GM23338 (cell line): ENCODE measurements at regions not wholly inside any gene's neighbourhood (a gene's known extent, or its start where the extent isn't known, plus 50 kb on each side); places are given as distances from the start of the nearest gene placed in this dataset.

ENCODE experiments used
- ATAC-seq: fragments of 200-7000 bp; cut with Tn5 transposase; 3 replicates; pipeline ENCODE4 v1.9.1; 2020
- DNase-seq: peaks from one replicate; pipeline ENCODE4 v3.0.0-alpha.2; 2015; ENCODE audit warnings: low spot score
- H2AFZ ChIP-seq: fragments of 200-600 bp; sonication (generic); 2 replicates; pipeline ENCODE4 v1.8.0; 2016; ENCODE audit warnings: antibody characterized with exemption, mild to moderate bottlenecking, moderate library complexity
- H3F3A ChIP-seq: fragments of 200-600 bp; sonication (generic); replicated peaks from 2 replicates; pipeline ENCODE4 v1.8.0; 2017; ENCODE audit warnings: antibody characterized with exemption, mixed run types, low read depth
- H3K27ac ChIP-seq: fragments of 200-600 bp; sonication (generic); 2 replicates; pipeline ENCODE4 v1.6.1; 2016; ENCODE audit warnings: low read depth
- H3K27me3 ChIP-seq: fragments of 200-600 bp; sonication (generic); 2 replicates; pipeline ENCODE4 v1.8.0; 2016; ENCODE audit warnings: mild to moderate bottlenecking, mixed run types, moderate library complexity; ENCODE audit not compliant: insufficient read depth
- H3K36me3 ChIP-seq: fragments of 200-600 bp; sonication (generic); 2 replicates; pipeline ENCODE4 v1.8.0; 2016; ENCODE audit warnings: mild to moderate bottlenecking; ENCODE audit not compliant: insufficient read depth
- H3K4me1 ChIP-seq: fragments of 200-600 bp; sonication (generic); 2 replicates; pipeline ENCODE4 v1.8.0; 2016; ENCODE audit warnings: mild to moderate bottlenecking, moderate library complexity; ENCODE audit not compliant: insufficient read depth
- H3K4me2 ChIP-seq: fragments of 200-600 bp; sonication (generic); 2 replicates; pipeline ENCODE4 v1.7.1; 2017; ENCODE audit warnings: mixed run types
- H3K4me3 ChIP-seq: fragments of 200-600 bp; sonication (generic); 2 replicates; pipeline ENCODE4 v1.6.1; 2016; ENCODE audit warnings: mixed run types
- H3K79me2 ChIP-seq: fragments of 200-600 bp; sonication (generic); replicated peaks from 2 replicates; pipeline ENCODE4 v1.8.0; 2017; ENCODE audit warnings: mild to moderate bottlenecking; ENCODE audit not compliant: insufficient read depth
- H3K9me2 ChIP-seq: fragments of 200-600 bp; sonication (generic); 2 replicates; pipeline ENCODE4 v1.8.0; 2017; ENCODE audit not compliant: insufficient read depth
- H4K20me1 ChIP-seq: fragments of 200-600 bp; sonication (generic); replicated peaks from 2 replicates; pipeline ENCODE4 v1.8.0; 2017; ENCODE audit warnings: mild to moderate bottlenecking; ENCODE audit not compliant: insufficient read depth
- H3K27ac Mint-ChIP-seq: 2 replicates; pipeline ENCODE4 v1.8.0; 2020; ENCODE audit warnings: inconsistent platforms, mild to moderate bottlenecking, moderate library complexity, mixed read lengths
- H3K27me3 Mint-ChIP-seq: 3 replicates; pipeline ENCODE4 v1.8.0; 2022; ENCODE audit warnings: low read depth, mild to moderate bottlenecking, moderate library complexity, mixed read lengths, inconsistent platforms; ENCODE audit not compliant: insufficient read depth, poor library complexity
- H3K36me3 Mint-ChIP-seq: 3 replicates; pipeline ENCODE4 v1.8.0; 2021; ENCODE audit warnings: low read depth, mild to moderate bottlenecking, inconsistent platforms, moderate library complexity, mixed read lengths
- H3K4me1 Mint-ChIP-seq: 3 replicates; pipeline ENCODE4 v1.8.0; 2020; ENCODE audit warnings: mild to moderate bottlenecking, inconsistent platforms, mixed read lengths
- H3K4me3 Mint-ChIP-seq: 3 replicates; pipeline ENCODE4 v1.8.0; 2021; ENCODE audit warnings: moderate library complexity, mild to moderate bottlenecking, inconsistent platforms, mixed read lengths
- H3K9me3 Mint-ChIP-seq: 3 replicates; pipeline ENCODE4 v1.8.0; 2020; ENCODE audit warnings: moderate library complexity, mild to moderate bottlenecking, inconsistent platforms, mixed read lengths
- CREB1 ChIP-seq: fragments of 250-450 bp; sonication (Bioruptor Pico); IDR thresholded peaks from 2 replicates; pipeline ENCODE4 v1.5.0; 2020; ENCODE audit warnings: low read depth, mild to moderate bottlenecking, moderate library complexity
- EZH2 ChIP-seq: fragments of 200-600 bp; sonication (generic); IDR thresholded peaks from one replicate; pipeline ENCODE4 v1.8.0; 2017; ENCODE audit warnings: antibody characterized with exemption, mild to moderate bottlenecking, low read depth; ENCODE audit not compliant: unreplicated experiment
- EZH2phosphoT487 ChIP-seq: fragments of 200-600 bp; sonication (generic); IDR thresholded peaks from one replicate; pipeline ENCODE4 v1.8.1; 2018; ENCODE audit warnings: antibody characterized with exemption; ENCODE audit not compliant: unreplicated experiment
- JUNB ChIP-seq: IDR thresholded peaks from one replicate; pipeline ENCODE4 v1.6.1; 2016; ENCODE audit warnings: antibody characterized with exemption; ENCODE audit not compliant: unreplicated experiment
- NANOG ChIP-seq: IDR thresholded peaks from 2 replicates; pipeline ENCODE4 v1.6.1; 2016; ENCODE audit warnings: antibody characterized with exemption, borderline replicate concordance
- POLR2AphosphoS5 ChIP-seq: IDR thresholded peaks from 2 replicates; pipeline ENCODE4 v1.6.1; 2016; ENCODE audit warnings: antibody characterized with exemption, low read depth
- STAT1 ChIP-seq: IDR thresholded peaks from one replicate; pipeline ENCODE4 v1.6.1; 2016; ENCODE audit warnings: antibody characterized with exemption; ENCODE audit not compliant: unreplicated experiment
- ZNF114 ChIP-seq: fragments of 250-450 bp; sonication (Bioruptor Pico); IDR thresholded peaks from 2 replicates; pipeline ENCODE4 v1.5.0; 2020; ENCODE audit warnings: mild to moderate bottlenecking, moderate library complexity
- ZNF331 ChIP-seq: fragments of 250-450 bp; sonication (Bioruptor Pico); IDR thresholded peaks from 2 replicates; pipeline ENCODE4 v1.5.0; 2020; ENCODE audit warnings: low read depth, mild to moderate bottlenecking, moderate library complexity
- TF ChIP-seq, protein P1 (sequence below): fragments of 250-450 bp; sonication (Bioruptor Pico); IDR thresholded peaks from 2 replicates; pipeline ENCODE4 v1.5.0; 2020; ENCODE audit warnings: mild to moderate bottlenecking, moderate library complexity
- TF ChIP-seq, protein P2 (sequence below): IDR thresholded peaks from 2 replicates; pipeline ENCODE4 v1.6.1; 2016; ENCODE audit warnings: antibody characterized with exemption
- TF ChIP-seq, protein P3 (sequence below): IDR thresholded peaks from one replicate; pipeline ENCODE4 v1.6.1; 2018; ENCODE audit warnings: antibody characterized with exemption; ENCODE audit not compliant: unreplicated experiment
- TF ChIP-seq, protein P4 (sequence below), 2 experiments: fragments of 200-600 bp in 1 of 2; sonication (generic) in 1 of 2; conservative IDR thresholded peaks; 2 replicates each; pipeline versions ENCODE4 v1.5.1 to v1.6.1; 2016 to 2017; ENCODE audit warnings: antibody characterized with exemption in 2 of 2, low read depth in 2 of 2, mild to moderate bottlenecking in 2 of 2, moderate library complexity in 1 of 2

DNA sequence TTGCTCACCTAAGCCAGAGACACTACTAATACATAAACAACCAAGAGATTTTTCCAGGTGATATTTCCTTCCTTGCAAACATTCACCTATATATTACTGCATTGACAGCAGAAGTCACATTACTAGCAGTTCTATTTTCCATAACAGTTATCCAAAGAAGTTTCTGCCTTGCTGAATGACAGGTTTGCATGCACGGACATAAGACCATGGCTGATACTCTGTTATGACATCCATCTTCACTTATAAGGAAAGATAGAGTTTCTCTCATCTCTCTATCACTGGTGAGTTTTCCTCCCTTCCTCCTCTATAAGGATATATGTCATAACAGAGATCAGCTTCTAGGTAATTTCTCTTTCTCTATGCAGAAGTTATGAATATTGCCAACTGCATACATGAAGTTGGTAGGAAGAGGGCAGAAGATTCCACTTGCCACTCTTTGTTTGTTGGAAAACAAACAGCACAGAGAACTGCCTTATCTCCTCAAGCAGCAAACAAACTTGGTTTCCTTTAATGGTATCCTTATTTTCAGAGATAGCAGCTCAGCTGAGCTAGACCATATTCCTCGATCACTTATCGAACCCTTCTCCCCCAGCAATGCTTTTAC lies 557.0 kb downstream of the VRK1 start:
- Histone ChIP-seq H4K20me1 (no peaks in the 10 kb centered on the region), H3K4me1 (no peaks in the 10 kb centered on the region), H3F3A (no peaks in the 10 kb centered on the region), H3K9me2 (0 out of 2 replicates have a peak, but pooled peaks cover 3% of the 10 kb centered on the region), H3K27ac (no peak overlapping the region), H2AFZ (no peak overlapping the region), H3K27me3 (no peaks in the 10 kb centered on the region), H3K4me3 (no peak overlapping the region), H3K4me2 (no peak overlapping the region), H3K36me3 (no peaks in the 10 kb centered on the region), H3K79me2 (no peaks in the 10 kb centered on the region)
- Mint-ChIP-seq H3K27me3 (peaks cover 5% of the 10 kb centered on the region), H3K36me3 (no peaks in the 10 kb centered on the region), H3K4me3 (no peak overlapping the region), H3K4me1 (no peaks in the 10 kb centered on the region), H3K9me3 (no peaks in the 10 kb centered on the region), H3K27ac (no peak overlapping the region)
- no peak for TF ChIP-seq EZH2
- no peak for TF ChIP-seq JUNB
- TF ChIP-seq NANOG: no peak
- TF ChIP-seq ZNF331 (CRISPR knock-in tag): no peak
- no peak for TF ChIP-seq ZNF114
- TF ChIP-seq CREB1: no peak
- TF ChIP-seq STAT1: no peak
- TF ChIP-seq, protein P1, sequence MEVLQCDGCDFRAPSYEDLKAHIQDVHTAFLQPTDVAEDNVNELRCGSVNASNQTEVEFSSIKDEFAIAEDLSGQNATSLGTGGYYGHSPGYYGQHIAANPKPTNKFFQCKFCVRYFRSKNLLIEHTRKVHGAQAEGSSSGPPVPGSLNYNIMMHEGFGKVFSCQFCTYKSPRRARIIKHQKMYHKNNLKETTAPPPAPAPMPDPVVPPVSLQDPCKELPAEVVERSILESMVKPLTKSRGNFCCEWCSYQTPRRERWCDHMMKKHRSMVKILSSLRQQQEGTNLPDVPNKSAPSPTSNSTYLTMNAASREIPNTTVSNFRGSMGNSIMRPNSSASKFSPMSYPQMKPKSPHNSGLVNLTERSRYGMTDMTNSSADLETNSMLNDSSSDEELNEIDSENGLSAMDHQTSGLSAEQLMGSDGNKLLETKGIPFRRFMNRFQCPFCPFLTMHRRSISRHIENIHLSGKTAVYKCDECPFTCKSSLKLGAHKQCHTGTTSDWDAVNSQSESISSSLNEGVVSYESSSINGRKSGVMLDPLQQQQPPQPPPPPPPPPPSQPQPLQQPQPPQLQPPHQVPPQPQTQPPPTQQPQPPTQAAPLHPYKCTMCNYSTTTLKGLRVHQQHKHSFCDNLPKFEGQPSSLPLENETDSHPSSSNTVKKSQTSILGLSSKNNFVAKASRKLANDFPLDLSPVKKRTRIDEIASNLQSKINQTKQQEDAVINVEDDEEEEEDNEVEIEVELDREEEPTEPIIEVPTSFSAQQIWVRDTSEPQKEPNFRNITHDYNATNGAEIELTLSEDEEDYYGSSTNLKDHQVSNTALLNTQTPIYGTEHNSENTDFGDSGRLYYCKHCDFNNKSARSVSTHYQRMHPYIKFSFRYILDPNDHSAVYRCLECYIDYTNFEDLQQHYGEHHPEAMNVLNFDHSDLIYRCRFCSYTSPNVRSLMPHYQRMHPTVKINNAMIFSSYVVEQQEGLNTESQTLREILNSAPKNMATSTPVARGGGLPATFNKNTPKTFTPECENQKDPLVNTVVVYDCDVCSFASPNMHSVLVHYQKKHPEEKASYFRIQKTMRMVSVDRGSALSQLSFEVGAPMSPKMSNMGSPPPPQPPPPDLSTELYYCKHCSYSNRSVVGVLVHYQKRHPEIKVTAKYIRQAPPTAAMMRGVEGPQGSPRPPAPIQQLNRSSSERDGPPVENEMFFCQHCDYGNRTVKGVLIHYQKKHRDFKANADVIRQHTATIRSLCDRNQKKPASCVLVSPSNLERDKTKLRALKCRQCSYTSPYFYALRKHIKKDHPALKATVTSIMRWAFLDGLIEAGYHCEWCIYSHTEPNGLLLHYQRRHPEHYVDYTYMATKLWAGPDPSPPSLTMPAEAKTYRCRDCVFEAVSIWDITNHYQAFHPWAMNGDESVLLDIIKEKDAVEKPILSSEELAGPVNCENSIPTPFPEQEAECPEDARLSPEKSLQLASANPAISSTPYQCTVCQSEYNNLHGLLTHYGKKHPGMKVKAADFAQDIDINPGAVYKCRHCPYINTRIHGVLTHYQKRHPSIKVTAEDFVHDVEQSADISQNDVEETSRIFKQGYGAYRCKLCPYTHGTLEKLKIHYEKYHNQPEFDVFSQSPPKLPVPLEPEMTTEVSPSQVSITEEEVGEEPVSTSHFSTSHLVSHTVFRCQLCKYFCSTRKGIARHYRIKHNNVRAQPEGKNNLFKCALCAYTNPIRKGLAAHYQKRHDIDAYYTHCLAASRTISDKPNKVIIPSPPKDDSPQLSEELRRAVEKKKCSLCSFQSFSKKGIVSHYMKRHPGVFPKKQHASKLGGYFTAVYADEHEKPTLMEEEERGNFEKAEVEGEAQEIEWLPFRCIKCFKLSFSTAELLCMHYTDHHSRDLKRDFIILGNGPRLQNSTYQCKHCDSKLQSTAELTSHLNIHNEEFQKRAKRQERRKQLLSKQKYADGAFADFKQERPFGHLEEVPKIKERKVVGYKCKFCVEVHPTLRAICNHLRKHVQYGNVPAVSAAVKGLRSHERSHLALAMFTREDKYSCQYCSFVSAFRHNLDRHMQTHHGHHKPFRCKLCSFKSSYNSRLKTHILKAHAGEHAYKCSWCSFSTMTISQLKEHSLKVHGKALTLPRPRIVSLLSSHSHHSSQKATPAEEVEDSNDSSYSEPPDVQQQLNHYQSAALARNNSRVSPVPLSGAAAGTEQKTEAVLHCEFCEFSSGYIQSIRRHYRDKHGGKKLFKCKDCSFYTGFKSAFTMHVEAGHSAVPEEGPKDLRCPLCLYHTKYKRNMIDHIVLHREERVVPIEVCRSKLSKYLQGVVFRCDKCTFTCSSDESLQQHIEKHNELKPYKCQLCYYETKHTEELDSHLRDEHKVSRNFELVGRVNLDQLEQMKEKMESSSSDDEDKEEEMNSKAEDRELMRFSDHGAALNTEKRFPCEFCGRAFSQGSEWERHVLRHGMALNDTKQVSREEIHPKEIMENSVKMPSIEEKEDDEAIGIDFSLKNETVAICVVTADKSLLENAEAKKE: no peak
- TF ChIP-seq, protein P2, sequence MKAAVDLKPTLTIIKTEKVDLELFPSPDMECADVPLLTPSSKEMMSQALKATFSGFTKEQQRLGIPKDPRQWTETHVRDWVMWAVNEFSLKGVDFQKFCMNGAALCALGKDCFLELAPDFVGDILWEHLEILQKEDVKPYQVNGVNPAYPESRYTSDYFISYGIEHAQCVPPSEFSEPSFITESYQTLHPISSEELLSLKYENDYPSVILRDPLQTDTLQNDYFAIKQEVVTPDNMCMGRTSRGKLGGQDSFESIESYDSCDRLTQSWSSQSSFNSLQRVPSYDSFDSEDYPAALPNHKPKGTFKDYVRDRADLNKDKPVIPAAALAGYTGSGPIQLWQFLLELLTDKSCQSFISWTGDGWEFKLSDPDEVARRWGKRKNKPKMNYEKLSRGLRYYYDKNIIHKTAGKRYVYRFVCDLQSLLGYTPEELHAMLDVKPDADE: no peak
- no peak for TF ChIP-seq POLR2AphosphoS5
- TF ChIP-seq EZH2phosphoT487: no peak
- TF ChIP-seq, protein P3, sequence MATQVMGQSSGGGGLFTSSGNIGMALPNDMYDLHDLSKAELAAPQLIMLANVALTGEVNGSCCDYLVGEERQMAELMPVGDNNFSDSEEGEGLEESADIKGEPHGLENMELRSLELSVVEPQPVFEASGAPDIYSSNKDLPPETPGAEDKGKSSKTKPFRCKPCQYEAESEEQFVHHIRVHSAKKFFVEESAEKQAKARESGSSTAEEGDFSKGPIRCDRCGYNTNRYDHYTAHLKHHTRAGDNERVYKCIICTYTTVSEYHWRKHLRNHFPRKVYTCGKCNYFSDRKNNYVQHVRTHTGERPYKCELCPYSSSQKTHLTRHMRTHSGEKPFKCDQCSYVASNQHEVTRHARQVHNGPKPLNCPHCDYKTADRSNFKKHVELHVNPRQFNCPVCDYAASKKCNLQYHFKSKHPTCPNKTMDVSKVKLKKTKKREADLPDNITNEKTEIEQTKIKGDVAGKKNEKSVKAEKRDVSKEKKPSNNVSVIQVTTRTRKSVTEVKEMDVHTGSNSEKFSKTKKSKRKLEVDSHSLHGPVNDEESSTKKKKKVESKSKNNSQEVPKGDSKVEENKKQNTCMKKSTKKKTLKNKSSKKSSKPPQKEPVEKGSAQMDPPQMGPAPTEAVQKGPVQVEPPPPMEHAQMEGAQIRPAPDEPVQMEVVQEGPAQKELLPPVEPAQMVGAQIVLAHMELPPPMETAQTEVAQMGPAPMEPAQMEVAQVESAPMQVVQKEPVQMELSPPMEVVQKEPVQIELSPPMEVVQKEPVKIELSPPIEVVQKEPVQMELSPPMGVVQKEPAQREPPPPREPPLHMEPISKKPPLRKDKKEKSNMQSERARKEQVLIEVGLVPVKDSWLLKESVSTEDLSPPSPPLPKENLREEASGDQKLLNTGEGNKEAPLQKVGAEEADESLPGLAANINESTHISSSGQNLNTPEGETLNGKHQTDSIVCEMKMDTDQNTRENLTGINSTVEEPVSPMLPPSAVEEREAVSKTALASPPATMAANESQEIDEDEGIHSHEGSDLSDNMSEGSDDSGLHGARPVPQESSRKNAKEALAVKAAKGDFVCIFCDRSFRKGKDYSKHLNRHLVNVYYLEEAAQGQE: no peak
- TF ChIP-seq, protein P4, sequence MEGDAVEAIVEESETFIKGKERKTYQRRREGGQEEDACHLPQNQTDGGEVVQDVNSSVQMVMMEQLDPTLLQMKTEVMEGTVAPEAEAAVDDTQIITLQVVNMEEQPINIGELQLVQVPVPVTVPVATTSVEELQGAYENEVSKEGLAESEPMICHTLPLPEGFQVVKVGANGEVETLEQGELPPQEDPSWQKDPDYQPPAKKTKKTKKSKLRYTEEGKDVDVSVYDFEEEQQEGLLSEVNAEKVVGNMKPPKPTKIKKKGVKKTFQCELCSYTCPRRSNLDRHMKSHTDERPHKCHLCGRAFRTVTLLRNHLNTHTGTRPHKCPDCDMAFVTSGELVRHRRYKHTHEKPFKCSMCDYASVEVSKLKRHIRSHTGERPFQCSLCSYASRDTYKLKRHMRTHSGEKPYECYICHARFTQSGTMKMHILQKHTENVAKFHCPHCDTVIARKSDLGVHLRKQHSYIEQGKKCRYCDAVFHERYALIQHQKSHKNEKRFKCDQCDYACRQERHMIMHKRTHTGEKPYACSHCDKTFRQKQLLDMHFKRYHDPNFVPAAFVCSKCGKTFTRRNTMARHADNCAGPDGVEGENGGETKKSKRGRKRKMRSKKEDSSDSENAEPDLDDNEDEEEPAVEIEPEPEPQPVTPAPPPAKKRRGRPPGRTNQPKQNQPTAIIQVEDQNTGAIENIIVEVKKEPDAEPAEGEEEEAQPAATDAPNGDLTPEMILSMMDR (conservative IDR thresholded peaks at IDR 0.05; ENCODE audit: low read depth in 2 of 2): no peak
- no peak for DNase-seq
- ATAC-seq: no peak
